ENCODE measurements at regions not wholly inside any gene's neighbourhood (a gene's known extent, or its start where the extent isn't known, plus 50 kb on each side); places are given as distances from the start of the nearest gene placed in this dataset.

- TF ChIP-seq EP300 (IDR thresholded peaks at IDR 0.05): no peak
- TF ChIP-seq, protein P1, sequence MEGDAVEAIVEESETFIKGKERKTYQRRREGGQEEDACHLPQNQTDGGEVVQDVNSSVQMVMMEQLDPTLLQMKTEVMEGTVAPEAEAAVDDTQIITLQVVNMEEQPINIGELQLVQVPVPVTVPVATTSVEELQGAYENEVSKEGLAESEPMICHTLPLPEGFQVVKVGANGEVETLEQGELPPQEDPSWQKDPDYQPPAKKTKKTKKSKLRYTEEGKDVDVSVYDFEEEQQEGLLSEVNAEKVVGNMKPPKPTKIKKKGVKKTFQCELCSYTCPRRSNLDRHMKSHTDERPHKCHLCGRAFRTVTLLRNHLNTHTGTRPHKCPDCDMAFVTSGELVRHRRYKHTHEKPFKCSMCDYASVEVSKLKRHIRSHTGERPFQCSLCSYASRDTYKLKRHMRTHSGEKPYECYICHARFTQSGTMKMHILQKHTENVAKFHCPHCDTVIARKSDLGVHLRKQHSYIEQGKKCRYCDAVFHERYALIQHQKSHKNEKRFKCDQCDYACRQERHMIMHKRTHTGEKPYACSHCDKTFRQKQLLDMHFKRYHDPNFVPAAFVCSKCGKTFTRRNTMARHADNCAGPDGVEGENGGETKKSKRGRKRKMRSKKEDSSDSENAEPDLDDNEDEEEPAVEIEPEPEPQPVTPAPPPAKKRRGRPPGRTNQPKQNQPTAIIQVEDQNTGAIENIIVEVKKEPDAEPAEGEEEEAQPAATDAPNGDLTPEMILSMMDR (IDR thresholded peaks at IDR 0.05): no peak
Observed at GRCh38 chr20:60470366-60470765, 512.1 kb downstream of the CDH26 start.
